ENCODE measurements at regions not wholly inside any gene's neighbourhood (a gene's known extent, or its start where the extent isn't known, plus 50 kb on each side); places are given as distances from the start of the nearest gene placed in this dataset.

GRCh38 chr3:99013077-99013476 is 111.6 kb upstream of the DCBLD2 start:
- ChIA-PET POLR2A (interaction anchor here (0.6 kb wide), 1 partner anchor 1441 kb away, joined by 7 read pairs; no protein-coding TSS in a partner anchor), SMC1A (ENCODE audit: uncharacterized antibody, unreplicated experiment) (no interaction called here), CTCF (no interaction called here), RAD21 (ENCODE audit: unreplicated experiment) (no interaction called here)
- Histone ChIP-seq H4K20me1 (ENCODE audit: control insufficient read depth, insufficient read depth) (no peaks in the 10 kb centered on the region), H3K9me3 (replicated peaks; ENCODE audit: control insufficient read depth, insufficient read depth, low read length) (no peaks in the 10 kb centered on the region), H3K36me3 (ENCODE audit: control insufficient read depth in 2 of 2, insufficient read depth in 2 of 2, low read length in 1 of 2) (no peaks in the 10 kb centered on the region), H2AFZ (ENCODE audit: control insufficient read depth, low read depth, low read length) (no peak overlapping the region), H3K4me2 (ENCODE audit: control insufficient read depth, insufficient read depth) (no peak overlapping the region), H3K9ac (ENCODE audit: control insufficient read depth, insufficient read depth, low read length) (no peak overlapping the region), H3K27me3 (replicated peaks in 1 of 2; ENCODE audit: control insufficient read depth in 2 of 2, insufficient read depth in 2 of 2, low read length in 1 of 2) (no peaks in the 10 kb centered on the region), H3K4me1 (ENCODE audit: control insufficient read depth, insufficient read depth, low read length) (peaks cover 8% of the 10 kb centered on the region; the same call in 1 of the 2 replicates), H3K79me2 (ENCODE audit: control insufficient read depth, insufficient read depth, low read length) (no peaks in the 10 kb centered on the region), H3K4me3 (no peak overlapping the region), H3K27ac (ENCODE audit: control insufficient read depth, insufficient read depth) (no peak overlapping the region)
- in situ Hi-C loops (cut with MboI), result no loop called here
- intact Hi-C loops (cut with micrococcal nuclease; ENCODE audit: unreplicated experiment), result no loop called here
- no TSS peak for BruUV-seq (replicated peaks)
- ATAC-seq (no peak), FAIRE-seq (no peak), DNase-seq (ENCODE audit: low read depth, low spot score) (no peak)
- TF ChIP-seq SIX5 (IDR thresholded peaks at IDR 0.05; ENCODE audit: low read depth, low read length, severe bottlenecking) (no peak), SREBF2 (IDR thresholded peaks at IDR 0.05; ENCODE audit: low read length) (no peak), KLF5 (IDR thresholded peaks at IDR 0.05; ENCODE audit: partially characterized antibody) (no peak), PKNOX1 (IDR thresholded peaks at IDR 0.05) (no peak), IKZF2 (IDR thresholded peaks at IDR 0.05) (no peak), CHD2 (IDR thresholded peaks at IDR 0.05; ENCODE audit: borderline replicate concordance, low read depth, low read length) (no peak), USF1 (IDR thresholded peaks at IDR 0.05; ENCODE audit: borderline replicate concordance, extremely low read length, insufficient read depth, low read depth, low read length) (no peak), STAT3 (IDR thresholded peaks at IDR 0.05; ENCODE audit: low read depth, low read length) (no peak), CTCF (IDR thresholded peaks at IDR 0.05 in 2 of 3, conservative IDR thresholded peaks at IDR 0.05 in 1 of 3; ENCODE audit: control insufficient read depth in 2 of 3, extremely low read depth in 1 of 3, insufficient read depth in 1 of 3, low read depth in 3 of 3, low read length in 3 of 3) (no peak; a peak in 1 of 6 replicates), CBFB (IDR thresholded peaks at IDR 0.05; ENCODE audit: low read depth) (no peak), BCLAF1 (IDR thresholded peaks at IDR 0.05) (no peak), REST (IDR thresholded peaks at IDR 0.05; ENCODE audit: low read depth, low read length) (no peak), FOXK2 (IDR thresholded peaks at IDR 0.05) (no peak), NFIC (IDR thresholded peaks at IDR 0.05; ENCODE audit: low read depth, low read length) (no peak), SMAD1 (IDR thresholded peaks at IDR 0.05; ENCODE audit: low read depth, partially characterized antibody) (no peak), RFX5 (IDR thresholded peaks at IDR 0.05; ENCODE audit: low read depth, low read length) (no peak)
